IPS-NIHi11 (cell line): ENCODE measurements at regions not wholly inside any gene's neighbourhood (a gene's known extent, or its start where the extent isn't known, plus 50 kb on each side); places are given as distances from the start of the nearest gene placed in this dataset.

ENCODE experiments used
- DNase-seq: peaks from one replicate; pipeline ENCODE4 v3.0.0; 2012; ENCODE audit warnings: mixed read lengths, low spot score

- no peak for DNase-seq
These were observed 147.2 kb downstream of the C9orf50 start for GRCh38 chr9:129473523-129474244.

GRCh38 chr9:129472651-129473102, 148.2 kb downstream of the C9orf50 start:
- DNase-seq, result no peak

- no peak for DNase-seq
These were observed 149.5 kb downstream of the C9orf50 start for GRCh38 chr9:129471201-129472019.

GRCh38 chr9:129469988-129470316, 150.9 kb downstream of the C9orf50 start:
- no peak for DNase-seq

GRCh38 chr9:129469188-129469987, 151.5 kb downstream of the C9orf50 start:
- no peak for DNase-seq

DNA sequence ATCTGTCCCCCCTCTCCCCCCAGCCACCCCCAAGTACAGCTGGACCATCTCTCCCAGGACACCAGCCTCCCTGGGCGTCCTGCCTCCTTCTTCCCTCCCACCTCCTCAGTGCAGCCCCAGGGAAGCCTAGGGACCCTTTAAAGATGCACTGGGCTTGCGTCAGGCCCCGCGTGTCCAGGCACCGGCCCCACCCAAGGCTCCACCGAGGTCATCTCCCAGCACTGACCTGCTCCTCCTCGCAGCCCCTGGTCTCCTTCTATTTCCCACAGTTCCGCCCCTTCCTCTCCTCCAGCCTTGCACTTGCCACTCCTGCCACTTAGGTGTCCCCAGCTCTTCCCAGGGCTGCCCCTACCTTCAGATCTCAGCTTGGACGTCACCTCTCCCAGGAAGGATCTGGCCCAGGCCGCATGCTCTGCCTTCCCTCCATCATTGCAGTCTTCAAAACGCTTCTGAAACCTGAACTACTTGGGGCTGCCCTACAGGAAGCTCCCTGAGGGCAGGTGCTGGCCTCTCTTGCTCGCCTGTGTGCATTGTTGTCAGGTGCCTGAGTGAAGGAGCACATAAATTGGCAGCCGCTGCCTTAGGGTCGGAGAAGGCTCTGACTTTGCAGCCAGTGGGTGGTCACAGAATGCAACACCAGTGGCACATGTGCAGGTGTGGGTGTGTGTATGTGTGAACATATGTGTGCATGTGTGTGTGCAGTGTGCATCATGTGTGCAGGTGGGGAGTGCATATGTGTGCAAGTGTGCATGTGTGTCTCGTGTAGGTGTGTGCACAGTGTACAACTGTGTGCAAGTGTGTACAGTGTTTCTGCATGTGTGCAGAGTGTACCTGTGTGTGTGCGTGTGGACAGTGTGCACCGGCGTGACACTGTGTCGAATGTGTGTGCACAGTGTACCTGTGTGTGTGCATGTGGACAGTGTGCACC, 152.9 kb downstream of the C9orf50 start:
- no peak for DNase-seq

DNA sequence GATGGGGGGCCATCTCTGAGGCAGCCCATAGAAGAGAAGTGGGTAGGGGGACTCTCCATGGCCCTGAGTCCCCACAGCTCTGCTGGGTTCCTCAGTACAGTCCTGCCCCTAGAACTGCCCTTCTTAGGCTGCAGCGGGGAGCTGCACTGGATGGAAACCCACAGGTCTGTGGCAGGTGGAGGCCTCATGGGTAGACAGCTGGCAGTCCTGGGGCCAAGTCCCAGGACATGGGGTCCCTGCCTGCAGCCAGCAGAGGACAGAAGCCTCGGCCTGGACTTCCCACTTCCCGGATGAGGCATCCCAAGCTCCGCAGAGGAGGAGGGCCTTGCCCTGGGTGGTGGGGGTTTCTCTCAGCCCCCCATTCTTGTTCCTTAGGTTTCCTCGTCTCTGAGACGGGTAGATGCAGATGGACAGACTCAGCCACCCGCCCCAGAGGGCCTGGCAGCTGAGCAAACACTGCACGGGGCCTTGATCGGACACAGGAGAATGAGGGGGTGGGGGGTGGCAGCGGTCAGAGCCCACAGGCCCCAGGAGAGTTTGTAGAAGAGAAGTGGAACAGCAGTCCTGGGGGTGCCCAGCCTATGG, 153.8 kb downstream of the C9orf50 start:
- no peak for DNase-seq

- no peak for DNase-seq
These were observed 154.9 kb downstream of the C9orf50 start for GRCh38 chr9:129465834-129466535.

DNA sequence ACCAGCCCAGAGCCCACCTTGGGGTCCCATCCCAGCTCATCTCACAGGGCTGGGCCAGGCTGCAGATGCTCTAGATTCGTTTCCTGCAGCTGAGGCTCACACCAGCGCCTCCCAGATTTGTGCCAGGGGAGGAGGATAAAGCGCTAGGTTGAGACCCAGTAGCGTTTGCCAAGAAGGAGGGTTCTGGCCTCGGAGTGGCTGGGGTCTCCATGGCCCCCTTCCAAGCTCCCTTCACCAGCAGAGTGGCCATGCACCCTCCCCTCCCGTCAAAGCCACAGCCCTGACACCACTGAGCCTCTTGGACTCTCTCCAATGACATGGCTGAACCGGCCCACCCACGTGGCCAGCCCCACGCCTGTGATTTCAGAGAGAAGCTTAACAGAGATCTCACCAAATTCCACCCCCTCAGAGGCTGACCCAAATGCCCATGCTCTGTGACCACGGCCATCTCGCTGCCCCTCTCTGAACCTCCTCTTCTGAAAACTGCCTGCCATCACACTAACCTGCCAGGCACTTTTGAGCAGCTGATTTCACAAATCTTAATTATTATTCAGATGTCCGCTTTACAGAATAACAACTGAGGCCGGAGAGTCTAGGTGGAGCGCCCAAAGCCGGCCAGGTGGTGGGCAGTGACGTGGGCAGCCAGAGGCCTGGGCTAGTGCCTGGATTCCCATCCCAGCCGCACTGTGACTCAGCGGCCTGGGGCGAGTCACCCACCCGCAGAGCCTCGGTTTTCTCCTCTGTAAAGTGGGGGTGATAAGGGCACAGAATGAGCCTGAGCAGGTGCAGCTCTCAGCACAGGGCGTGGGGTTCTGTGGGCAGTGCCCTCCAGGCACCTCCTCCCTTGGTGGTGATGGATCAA, 155.7 kb downstream of the C9orf50 start:
- no peak for DNase-seq

DNA sequence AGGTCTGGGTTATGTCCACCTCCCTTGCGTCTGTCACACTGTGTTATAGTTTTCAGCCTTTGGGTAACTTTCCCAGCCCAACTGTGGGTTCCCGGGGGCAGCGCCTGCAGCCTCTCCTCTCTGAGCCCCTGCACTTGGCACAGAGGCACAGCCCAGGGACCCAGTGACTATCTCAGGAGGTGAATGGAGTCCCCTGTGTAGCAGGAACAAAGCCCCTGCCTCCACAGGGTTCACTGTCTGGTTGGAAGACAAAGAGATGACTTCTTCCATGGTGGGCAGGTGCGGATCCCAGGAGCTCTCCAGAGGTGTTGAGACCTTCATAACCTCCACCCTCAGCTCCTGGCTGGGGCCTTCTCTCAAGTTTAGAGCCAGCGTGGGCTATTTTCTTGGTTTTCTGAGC, 156.9 kb downstream of the C9orf50 start:
- no peak for DNase-seq

DNA sequence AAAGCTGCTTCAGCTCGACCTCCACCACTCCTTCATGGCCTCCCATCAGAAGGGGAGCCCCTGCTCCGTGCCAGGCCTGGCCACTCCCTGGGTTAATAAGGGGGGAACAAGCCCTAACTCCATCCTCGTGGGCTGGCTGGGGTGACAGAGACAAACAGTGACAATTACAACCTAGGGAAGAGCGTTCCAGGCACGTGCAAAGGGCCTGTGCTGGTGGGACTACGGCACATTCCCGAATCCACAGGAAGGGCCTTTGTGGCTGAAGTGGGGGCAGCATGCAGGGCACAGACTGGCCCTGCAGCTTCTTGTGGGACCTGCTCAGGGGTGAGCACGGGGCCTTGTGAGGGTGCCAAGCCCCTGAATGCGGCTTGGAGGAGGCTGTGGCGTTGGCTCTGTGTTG, 157.4 kb downstream of the C9orf50 start:
- DNase-seq, result no peak

DNA sequence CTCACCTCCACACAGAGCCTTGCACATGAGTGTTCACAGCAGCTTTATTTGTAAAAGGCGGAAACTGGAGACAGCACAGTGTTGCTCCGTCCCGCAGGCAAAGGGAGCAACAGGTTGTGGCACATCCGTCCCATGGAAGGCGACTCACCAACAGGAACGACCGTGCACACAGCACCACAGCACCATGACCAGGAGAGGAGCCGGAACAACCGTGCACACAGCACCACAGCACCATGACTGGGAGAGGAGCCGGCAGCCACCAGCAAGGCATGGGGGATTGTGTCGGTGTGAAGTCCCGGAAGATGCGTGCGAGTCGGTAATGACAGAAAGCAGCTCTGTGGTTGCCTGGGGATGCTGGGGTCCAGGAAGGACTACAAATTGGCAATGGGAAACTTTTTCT, 158.5 kb downstream of the C9orf50 start:
- DNase-seq, result no peak

DNA sequence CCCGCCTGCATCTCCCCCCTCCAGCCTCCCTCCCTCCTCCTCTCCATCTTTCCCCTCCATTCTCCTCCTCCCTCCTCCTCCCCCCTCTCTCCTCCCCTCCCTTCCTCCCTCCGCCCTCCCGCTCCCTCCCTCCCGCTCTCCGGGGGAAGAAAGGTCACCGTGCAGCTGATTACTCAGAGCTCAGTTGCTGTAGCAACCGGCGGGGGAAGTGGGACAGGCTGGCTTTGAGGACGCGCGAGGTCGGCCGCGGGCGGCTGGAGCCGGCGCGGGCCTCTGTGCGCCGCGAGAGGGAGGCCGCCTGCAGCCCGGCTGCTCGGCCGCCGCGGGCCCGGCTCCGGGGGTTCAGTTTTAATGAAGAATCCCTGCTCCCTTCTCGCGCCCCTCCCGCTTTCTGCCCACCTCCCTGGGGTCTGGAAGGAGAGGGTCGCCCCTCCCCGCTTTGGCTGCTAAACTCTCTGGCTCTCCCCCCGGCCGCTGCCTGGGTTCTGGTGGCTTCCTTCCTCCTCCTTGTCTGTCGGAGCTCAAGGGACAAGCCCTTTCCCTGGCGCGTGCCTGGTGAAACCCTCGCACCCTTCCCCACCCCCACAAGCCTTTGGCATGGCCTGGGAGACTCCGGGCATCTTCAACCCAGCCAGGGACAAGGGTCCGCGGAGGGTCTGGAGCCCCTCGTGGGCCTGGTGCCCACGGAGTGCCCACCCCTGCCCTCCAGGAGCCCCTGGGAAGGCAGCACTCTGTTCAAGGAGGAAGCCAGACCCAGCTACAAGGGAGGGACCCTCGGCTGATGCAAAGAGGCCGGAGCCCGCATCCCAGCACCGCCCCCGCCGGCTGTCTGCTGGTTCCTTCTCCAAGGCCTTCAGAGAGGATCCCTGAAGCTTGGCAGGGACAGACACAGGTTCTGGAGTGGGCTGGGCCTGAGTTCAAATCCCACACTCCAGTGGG, 160.3 kb downstream of the C9orf50 start:
- DNase-seq, result peak; percentile 95

DNA sequence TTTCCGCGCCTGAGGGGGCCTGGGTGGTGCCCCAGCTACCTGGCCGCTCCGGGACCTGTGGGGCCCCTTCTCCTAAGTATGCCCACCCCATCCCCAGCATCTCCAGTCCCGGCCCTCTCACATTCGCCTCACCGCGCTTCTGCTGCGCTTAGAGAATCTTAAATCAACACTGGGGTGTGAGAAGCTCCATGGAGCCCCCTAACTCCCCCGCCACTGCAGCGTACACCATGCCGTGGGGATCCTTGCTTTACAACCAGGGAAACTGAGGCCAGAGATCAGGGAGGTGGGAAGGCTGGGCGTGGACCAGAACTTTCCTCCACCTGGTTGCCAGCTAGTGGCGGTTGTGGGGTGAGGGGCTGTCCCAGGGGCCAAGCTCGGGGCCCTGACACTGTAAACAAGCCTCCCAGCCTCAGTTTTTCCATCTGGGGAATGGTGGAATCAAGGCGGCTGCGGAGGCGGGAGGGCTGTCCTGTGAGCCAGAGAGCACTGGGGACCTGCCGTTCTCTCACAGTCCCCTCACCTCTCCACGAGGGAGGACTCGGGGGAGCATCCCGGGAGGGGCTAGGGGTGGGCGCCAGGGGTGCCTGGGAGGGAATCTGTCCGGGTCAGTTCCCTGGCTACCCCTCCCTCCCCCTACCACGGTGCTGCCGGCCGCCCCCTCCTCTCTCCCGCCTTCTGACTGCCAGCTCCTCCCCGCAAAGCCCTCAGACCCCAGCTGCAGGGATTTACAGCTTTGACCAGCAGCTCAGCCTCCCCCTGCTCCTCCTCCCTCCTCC, 161.2 kb downstream of the C9orf50 start:
- DNase-seq, result no peak

- no peak for DNase-seq
These were observed 162.0 kb downstream of the C9orf50 start for GRCh38 chr9:129458663-129459546.

GRCh38 chr9:129458155-129458661, 162.7 kb downstream of the C9orf50 start:
- no peak for DNase-seq
